Gastroesophageal sphincter (tissue), 3 donors: ENCODE measurements at regions not wholly inside any gene's neighbourhood (a gene's known extent, or its start where the extent isn't known, plus 50 kb on each side); places are given as distances from the start of the nearest gene placed in this dataset.

Source experiments
- EP300 ChIP-seq: sonication (generic); formaldehyde crosslinking; IDR thresholded peaks from one replicate; pipeline ENCODE4 v1.6.1; 2017; ENCODE audit warnings: antibody characterized with exemption, mild to moderate bottlenecking
- POLR2A ChIP-seq, 2 donors: fragments of 450-650 bp; IDR thresholded peaks; one replicate each; pipeline ENCODE4 v1.6.1; 2017; ENCODE audit warnings: antibody characterized with exemption in 2 of 2, mild to moderate bottlenecking in 2 of 2, moderate library complexity in 1 of 2
- POLR2AphosphoS5 ChIP-seq: sonication (generic); formaldehyde crosslinking; IDR thresholded peaks from one replicate; pipeline ENCODE4 v1.6.1; 2017; ENCODE audit warnings: antibody characterized with exemption
- TF ChIP-seq, protein P1 (sequence below), 4 experiments: fragments of 200-600 bp in 2 of 4; fragments of 450-650 bp in 2 of 4; sonication (generic) in 1 of 4; IDR thresholded peaks; one replicate each; pipeline ENCODE4 v1.5.1; 2017 to 2019; ENCODE audit warnings: antibody characterized with exemption in 4 of 4, mild to moderate bottlenecking in 2 of 4, moderate library complexity in 2 of 4

- TF ChIP-seq, protein P1, sequence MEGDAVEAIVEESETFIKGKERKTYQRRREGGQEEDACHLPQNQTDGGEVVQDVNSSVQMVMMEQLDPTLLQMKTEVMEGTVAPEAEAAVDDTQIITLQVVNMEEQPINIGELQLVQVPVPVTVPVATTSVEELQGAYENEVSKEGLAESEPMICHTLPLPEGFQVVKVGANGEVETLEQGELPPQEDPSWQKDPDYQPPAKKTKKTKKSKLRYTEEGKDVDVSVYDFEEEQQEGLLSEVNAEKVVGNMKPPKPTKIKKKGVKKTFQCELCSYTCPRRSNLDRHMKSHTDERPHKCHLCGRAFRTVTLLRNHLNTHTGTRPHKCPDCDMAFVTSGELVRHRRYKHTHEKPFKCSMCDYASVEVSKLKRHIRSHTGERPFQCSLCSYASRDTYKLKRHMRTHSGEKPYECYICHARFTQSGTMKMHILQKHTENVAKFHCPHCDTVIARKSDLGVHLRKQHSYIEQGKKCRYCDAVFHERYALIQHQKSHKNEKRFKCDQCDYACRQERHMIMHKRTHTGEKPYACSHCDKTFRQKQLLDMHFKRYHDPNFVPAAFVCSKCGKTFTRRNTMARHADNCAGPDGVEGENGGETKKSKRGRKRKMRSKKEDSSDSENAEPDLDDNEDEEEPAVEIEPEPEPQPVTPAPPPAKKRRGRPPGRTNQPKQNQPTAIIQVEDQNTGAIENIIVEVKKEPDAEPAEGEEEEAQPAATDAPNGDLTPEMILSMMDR (IDR thresholded peaks at IDR 0.05): no peak
- TF ChIP-seq EP300 (no peak), POLR2AphosphoS5 (no peak), POLR2A (IDR thresholded peaks at IDR 0.05) (no peak)
Observed at GRCh38 chr10:54908019-54908418, 107.0 kb upstream of the PCDH15 start.
